ENCODE measurements at regions not wholly inside any gene's neighbourhood (a gene's known extent, or its start where the extent isn't known, plus 50 kb on each side); places are given as distances from the start of the nearest gene placed in this dataset.

DNA sequence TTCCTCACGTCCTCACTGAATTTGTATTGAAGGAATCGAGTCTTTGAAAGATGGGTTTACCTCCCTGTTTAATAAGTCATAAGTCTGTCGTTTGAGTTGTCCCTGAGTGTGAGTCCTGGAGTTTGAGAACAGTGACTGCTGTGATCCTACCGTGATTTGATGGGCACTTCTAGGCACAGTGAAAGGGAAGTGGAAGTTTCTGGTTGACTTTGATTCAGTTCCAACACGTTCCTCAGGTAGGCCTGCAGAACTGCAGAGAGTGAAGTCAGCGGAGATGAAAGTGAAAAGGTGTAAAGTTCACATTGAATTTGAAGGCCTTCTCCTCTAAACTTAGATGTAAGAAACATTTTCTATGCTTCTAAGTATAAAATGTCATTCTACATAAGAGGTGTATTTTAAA is 52.9 kb upstream of the ACKR3 start:
- H3K27ac ChIP-seq (ENCODE audit: control insufficient read depth, insufficient read depth, low read length), result no peak overlapping the region
- H3K79me2 ChIP-seq (ENCODE audit: control insufficient read depth, insufficient read depth, low read length), result no peaks in the 10 kb centered on the region
- no peaks in the 10 kb centered on the region for H3K4me1 ChIP-seq (ENCODE audit: control insufficient read depth, extremely low read depth, insufficient read depth, low read length)
- H3K27me3 ChIP-seq (ENCODE audit: control insufficient read depth, extremely low read depth, insufficient read depth, low read length), result peaks cover 4% of the 10 kb centered on the region
- dilution Hi-C loops (cut with MboI; ENCODE audit: extremely low pct_ligation_motif_present, low sequenced_read_pairs), result no loop called here
- no peaks in the 10 kb centered on the region for H3K36me3 ChIP-seq (ENCODE audit: control insufficient read depth in 2 of 2, extremely low read depth in 1 of 2, insufficient read depth in 2 of 2, low read length in 2 of 2)
- H3K9me1 ChIP-seq (ENCODE audit: control insufficient read depth, extremely low read depth, insufficient read depth, low read length), result no peaks in the 10 kb centered on the region
- H4K20me1 ChIP-seq (ENCODE audit: control insufficient read depth, extremely low read depth, insufficient read depth, low read length), result no peaks in the 10 kb centered on the region
- H3K9me3 ChIP-seq (ENCODE audit: control insufficient read depth, low read depth, low read length), result no peaks in the 10 kb centered on the region
- TF ChIP-seq, protein P1, sequence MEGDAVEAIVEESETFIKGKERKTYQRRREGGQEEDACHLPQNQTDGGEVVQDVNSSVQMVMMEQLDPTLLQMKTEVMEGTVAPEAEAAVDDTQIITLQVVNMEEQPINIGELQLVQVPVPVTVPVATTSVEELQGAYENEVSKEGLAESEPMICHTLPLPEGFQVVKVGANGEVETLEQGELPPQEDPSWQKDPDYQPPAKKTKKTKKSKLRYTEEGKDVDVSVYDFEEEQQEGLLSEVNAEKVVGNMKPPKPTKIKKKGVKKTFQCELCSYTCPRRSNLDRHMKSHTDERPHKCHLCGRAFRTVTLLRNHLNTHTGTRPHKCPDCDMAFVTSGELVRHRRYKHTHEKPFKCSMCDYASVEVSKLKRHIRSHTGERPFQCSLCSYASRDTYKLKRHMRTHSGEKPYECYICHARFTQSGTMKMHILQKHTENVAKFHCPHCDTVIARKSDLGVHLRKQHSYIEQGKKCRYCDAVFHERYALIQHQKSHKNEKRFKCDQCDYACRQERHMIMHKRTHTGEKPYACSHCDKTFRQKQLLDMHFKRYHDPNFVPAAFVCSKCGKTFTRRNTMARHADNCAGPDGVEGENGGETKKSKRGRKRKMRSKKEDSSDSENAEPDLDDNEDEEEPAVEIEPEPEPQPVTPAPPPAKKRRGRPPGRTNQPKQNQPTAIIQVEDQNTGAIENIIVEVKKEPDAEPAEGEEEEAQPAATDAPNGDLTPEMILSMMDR (optimal IDR thresholded peaks at IDR 0.05 in 1 of 3, IDR thresholded peaks at IDR 0.05 in 1 of 3, conservative IDR thresholded peaks at IDR 0.05 in 1 of 3; ENCODE audit: extremely low read depth in 1 of 3, insufficient read depth in 2 of 3, low read length in 3 of 3), result no peak
- no peak for TF ChIP-seq EZH2 (IDR thresholded peaks at IDR 0.05; ENCODE audit: low read length)
- no peak for DNase-seq (ENCODE audit: low read depth, low spot score)
- no peak overlapping the region for H2AFZ ChIP-seq (ENCODE audit: control insufficient read depth, low read length)
- FAIRE-seq, result no peak
- H3K4me3 ChIP-seq (ENCODE audit: control insufficient read depth in 2 of 3, extremely low read depth in 1 of 3, insufficient read depth in 2 of 3, low read depth in 1 of 3, low read length in 3 of 3), result no peak overlapping the region
- H3K4me2 ChIP-seq (ENCODE audit: control insufficient read depth, extremely low read depth, insufficient read depth, low read depth, low read length), result no peak overlapping the region
- H3K9ac ChIP-seq (ENCODE audit: control insufficient read depth, extremely low read depth, insufficient read depth, low read length), result no peak overlapping the region

GRCh38 chr2:236517251-236518031 is 52.2 kb upstream of the ACKR3 start:
- Histone ChIP-seq H3K4me3 (ENCODE audit: control insufficient read depth in 2 of 3, extremely low read depth in 1 of 3, insufficient read depth in 2 of 3, low read depth in 1 of 3, low read length in 3 of 3) (no peak overlapping the region), H3K4me2 (ENCODE audit: control insufficient read depth, extremely low read depth, insufficient read depth, low read depth, low read length) (no peak overlapping the region), H3K36me3 (ENCODE audit: control insufficient read depth in 2 of 2, extremely low read depth in 1 of 2, insufficient read depth in 2 of 2, low read length in 2 of 2) (no peaks in the 10 kb centered on the region), H4K20me1 (ENCODE audit: control insufficient read depth, extremely low read depth, insufficient read depth, low read length) (no peaks in the 10 kb centered on the region), H3K79me2 (ENCODE audit: control insufficient read depth, insufficient read depth, low read length) (no peaks in the 10 kb centered on the region), H3K27ac (ENCODE audit: control insufficient read depth, insufficient read depth, low read length) (no peak overlapping the region), H2AFZ (ENCODE audit: control insufficient read depth, low read length) (no peak overlapping the region), H3K27me3 (ENCODE audit: control insufficient read depth, extremely low read depth, insufficient read depth, low read length) (peaks cover 7% of the 10 kb centered on the region), H3K4me1 (ENCODE audit: control insufficient read depth, extremely low read depth, insufficient read depth, low read length) (no peaks in the 10 kb centered on the region), H3K9ac (ENCODE audit: control insufficient read depth, extremely low read depth, insufficient read depth, low read length) (no peak overlapping the region), H3K9me1 (ENCODE audit: control insufficient read depth, extremely low read depth, insufficient read depth, low read length) (no peaks in the 10 kb centered on the region), H3K9me3 (ENCODE audit: control insufficient read depth, low read depth, low read length) (no peaks in the 10 kb centered on the region)
- no peak for TF ChIP-seq EZH2 (IDR thresholded peaks at IDR 0.05; ENCODE audit: low read length)
- TF ChIP-seq, protein P1 (optimal IDR thresholded peaks at IDR 0.05 in 1 of 3, IDR thresholded peaks at IDR 0.05 in 1 of 3, conservative IDR thresholded peaks at IDR 0.05 in 1 of 3; ENCODE audit: extremely low read depth in 1 of 3, insufficient read depth in 2 of 3, low read length in 3 of 3), result no peak
- FAIRE-seq (peak; percentile 63), DNase-seq (ENCODE audit: low read depth, low spot score) (no peak)
- dilution Hi-C loops (cut with MboI; ENCODE audit: extremely low pct_ligation_motif_present, low sequenced_read_pairs), result no loop called here

All from keratinocyte (primary cell).